ENCODE measurements at regions not wholly inside any gene's neighbourhood (a gene's known extent, or its start where the extent isn't known, plus 50 kb on each side); places are given as distances from the start of the nearest gene placed in this dataset.

GRCh38 chr3:6518709-6519345 is 342.1 kb upstream of the GRM7 start:
- H3K4me3 ChIP-seq (replicated peaks in 1 of 3) = no peak overlapping the region
- H3K27ac ChIP-seq = no peak overlapping the region
- no peaks in the 10 kb centered on the region for H3K9me3 ChIP-seq
- no peak for DNase-seq
- no peaks in the 10 kb centered on the region for H3K27me3 ChIP-seq
- TF ChIP-seq POLR2A (IDR thresholded peaks at IDR 0.05) (no peak), CTCF (IDR thresholded peaks at IDR 0.05) (no peak)
- no peaks in the 10 kb centered on the region for H3K4me1 ChIP-seq
- 77 to 89% methylated on average over 6 of the region's 6 CpGs for WGBS, 2 donors
- intact Hi-C loops (cut with DNase I) = no loop called here
- no peaks in the 10 kb centered on the region for H3K36me3 ChIP-seq

GRCh38 chr3:6521369-6522113 is 339.4 kb upstream of the GRM7 start:
- Histone ChIP-seq H3K4me3 (replicated peaks in 1 of 3) (no peak overlapping the region), H3K27me3 (no peaks in the 10 kb centered on the region), H3K4me1 (no peaks in the 10 kb centered on the region), H3K9me3 (no peaks in the 10 kb centered on the region), H3K27ac (no peak overlapping the region), H3K36me3 (no peaks in the 10 kb centered on the region)
- TF ChIP-seq POLR2A (IDR thresholded peaks at IDR 0.05) = no peak
- no peak for TF ChIP-seq CTCF (IDR thresholded peaks at IDR 0.05)
- WGBS, 2 donors = 92 to 97% methylated on average over 2 of the region's 2 CpGs
- intact Hi-C loops (cut with DNase I) = no loop called here
- no peak for DNase-seq

- Histone ChIP-seq H3K27ac (no peak overlapping the region), H3K27me3 (no peaks in the 10 kb centered on the region), H3K36me3 (no peaks in the 10 kb centered on the region), H3K4me1 (no peaks in the 10 kb centered on the region), H3K4me3 (replicated peaks in 1 of 3) (no peak overlapping the region), H3K9me3 (no peaks in the 10 kb centered on the region)
- no peak for DNase-seq
- intact Hi-C loops (cut with DNase I) = no loop called here
- TF ChIP-seq CTCF (IDR thresholded peaks at IDR 0.05) (no peak), POLR2A (IDR thresholded peaks at IDR 0.05) (no peak)
Measured at GRCh38 chr3:6522191-6522590, 338.7 kb upstream of the GRM7 start.

GRCh38 chr3:6523043-6523442 is 337.9 kb upstream of the GRM7 start:
- H3K4me1 ChIP-seq = no peaks in the 10 kb centered on the region
- H3K27me3 ChIP-seq = no peaks in the 10 kb centered on the region
- no peaks in the 10 kb centered on the region for H3K9me3 ChIP-seq
- intact Hi-C loops (cut with DNase I) = no loop called here
- TF ChIP-seq CTCF (IDR thresholded peaks at IDR 0.05) (no peak), POLR2A (IDR thresholded peaks at IDR 0.05) (no peak)
- H3K27ac ChIP-seq = no peak overlapping the region
- 78 to 81% methylated on average over 2 of the region's 2 CpGs for WGBS, 2 donors
- H3K36me3 ChIP-seq = no peaks in the 10 kb centered on the region
- H3K4me3 ChIP-seq (replicated peaks in 1 of 3) = no peak overlapping the region
- no peak for DNase-seq

GRCh38 chr3:6524479-6524878 is 336.4 kb upstream of the GRM7 start:
- H3K4me3 ChIP-seq (replicated peaks in 1 of 3) = no peak overlapping the region
- intact Hi-C loops (cut with DNase I) = no loop called here
- no peak for DNase-seq
- no peak overlapping the region for H3K27ac ChIP-seq
- TF ChIP-seq CTCF (IDR thresholded peaks at IDR 0.05) = no peak
- no peak for TF ChIP-seq POLR2A (IDR thresholded peaks at IDR 0.05)
- no peaks in the 10 kb centered on the region for H3K9me3 ChIP-seq
- 78 to 85% methylated on average over 1 of the region's 1 CpG for WGBS, 2 donors
- no peaks in the 10 kb centered on the region for H3K4me1 ChIP-seq
- no peaks in the 10 kb centered on the region for H3K36me3 ChIP-seq
- H3K27me3 ChIP-seq = no peaks in the 10 kb centered on the region
